NT2/D1 (cell line): ENCODE measurements at regions not wholly inside any gene's neighbourhood (a gene's known extent, or its start where the extent isn't known, plus 50 kb on each side); places are given as distances from the start of the nearest gene placed in this dataset.

Experiments
- DNase-seq: peaks from one replicate; pipeline ENCODE4 v3.0.0-alpha.2; 2011; ENCODE audit warnings: low read depth, low spot score
- H3K27me3 ChIP-seq: 2 replicates; pipeline ENCODE4 v1.6.0; 2011; ENCODE audit warnings: mild to moderate bottlenecking; ENCODE audit not compliant: insufficient read length, insufficient read depth
- H3K36me3 ChIP-seq: 2 replicates; pipeline ENCODE4 v1.6.1; 2011; ENCODE audit warnings: mild to moderate bottlenecking, low read length, mixed read lengths; ENCODE audit not compliant: insufficient read depth, insufficient read length
- H3K4me1 ChIP-seq: 2 replicates; pipeline ENCODE4 v1.5.1; 2011; ENCODE audit not compliant: insufficient read depth, insufficient read length
- H3K4me3 ChIP-seq: 2 replicates; pipeline ENCODE4 v1.5.1; 2011; ENCODE audit warnings: low read depth; ENCODE audit not compliant: insufficient read length
- H3K9ac ChIP-seq: 2 replicates; pipeline ENCODE4 v1.6.0; 2011; ENCODE audit warnings: low read depth; ENCODE audit not compliant: insufficient read length
- H3K9me3 ChIP-seq: 2 replicates; pipeline ENCODE4 v1.5.1; 2011; ENCODE audit warnings: mild to moderate bottlenecking, low read length; ENCODE audit not compliant: insufficient read depth
- SUZ12 ChIP-seq: IDR thresholded peaks from 2 replicates; pipeline ENCODE4 v1.6.1; 2011; ENCODE audit not compliant: insufficient read length, insufficient read depth; ENCODE audit errors: extremely low read depth
- YY1 ChIP-seq: IDR thresholded peaks from 2 replicates; pipeline ENCODE4 v1.6.1; 2011; ENCODE audit not compliant: insufficient read length, insufficient read depth
- ZNF274 ChIP-seq: IDR thresholded peaks from 2 replicates; pipeline ENCODE4 v1.6.1; 2011; ENCODE audit warnings: mild to moderate bottlenecking, low read depth, low read length

GRCh38 chr6:155684416-155685196 lies 229.0 kb upstream of the NOX3 start:
- no peak for DNase-seq
- Histone ChIP-seq H3K4me3 (no peak overlapping the region), H3K9ac (no peak overlapping the region)

DNA sequence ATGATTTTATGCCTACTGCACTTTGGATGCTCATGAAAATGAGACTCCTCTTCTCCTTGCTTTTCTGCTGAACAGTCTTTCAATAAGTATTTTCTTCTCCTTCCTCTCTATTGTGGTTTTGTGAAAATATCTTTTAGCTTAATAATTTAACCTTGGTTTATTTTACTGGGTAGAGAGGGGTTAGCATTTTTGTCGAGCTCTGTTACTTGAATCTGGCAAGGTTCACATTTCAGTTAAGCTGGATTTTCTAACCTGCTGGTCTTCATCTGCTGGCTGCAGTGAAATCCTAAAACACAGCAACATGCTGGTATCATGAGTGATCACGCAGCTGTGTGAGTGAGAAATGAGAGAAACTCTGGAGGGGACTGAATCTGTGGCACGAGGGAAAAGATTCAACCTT lies 222.7 kb upstream of the NOX3 start:
- H3K4me3 ChIP-seq = no peak overlapping the region
- H3K4me1 ChIP-seq = no peaks in the 10 kb centered on the region
- DNase-seq = no peak
- no peaks in the 10 kb centered on the region for H3K9me3 ChIP-seq
- no peak overlapping the region for H3K9ac ChIP-seq
- H3K27me3 ChIP-seq = no peaks in the 10 kb centered on the region
- H3K36me3 ChIP-seq = no peaks in the 10 kb centered on the region
- TF ChIP-seq ZNF274 = no peak
- no peak for TF ChIP-seq YY1
- TF ChIP-seq SUZ12 = no peak

More at GRCh38 chr6:155684416-155685196, 229.0 kb upstream of the NOX3 start:
- TF ChIP-seq SUZ12 (no peak), ZNF274 (no peak), YY1 (no peak)
- Histone ChIP-seq H3K4me1 (no peaks in the 10 kb centered on the region), H3K27me3 (no peaks in the 10 kb centered on the region), H3K9me3 (no peaks in the 10 kb centered on the region), H3K36me3 (no peaks in the 10 kb centered on the region)

DNA sequence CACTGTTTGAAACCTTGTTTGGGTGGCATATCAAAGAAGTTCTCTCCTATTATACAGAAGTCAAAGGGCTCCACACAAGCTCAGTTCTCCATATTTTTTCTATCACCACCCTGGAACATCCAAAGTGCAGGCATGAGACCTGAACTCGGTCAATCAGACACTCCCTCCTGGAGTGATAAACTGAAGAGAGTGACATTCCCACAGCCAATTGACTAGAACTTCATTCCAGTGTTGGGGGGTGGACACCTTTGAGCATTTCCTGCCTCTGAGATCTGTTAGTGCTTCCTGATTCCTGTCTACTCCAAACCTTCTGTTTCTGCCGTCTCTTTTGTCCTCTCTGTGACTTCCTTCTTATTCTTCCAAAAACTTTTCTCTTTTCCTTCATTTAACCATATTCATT lies 220.7 kb upstream of the NOX3 start:
- DNase-seq = no peak
- no peak overlapping the region for H3K4me3 ChIP-seq
- H3K27me3 ChIP-seq = no peaks in the 10 kb centered on the region
- H3K4me1 ChIP-seq = no peaks in the 10 kb centered on the region
- no peak overlapping the region for H3K9ac ChIP-seq
- no peak for TF ChIP-seq ZNF274
- TF ChIP-seq YY1 = no peak
- no peak for TF ChIP-seq SUZ12
- no peaks in the 10 kb centered on the region for H3K9me3 ChIP-seq
- no peaks in the 10 kb centered on the region for H3K36me3 ChIP-seq

GRCh38 chr6:155670655-155671054 lies 215.0 kb upstream of the NOX3 start:
- no peak for DNase-seq
- Histone ChIP-seq H3K9me3 (no peaks in the 10 kb centered on the region), H3K4me1 (no peaks in the 10 kb centered on the region), H3K27me3 (no peaks in the 10 kb centered on the region), H3K4me3 (no peak overlapping the region), H3K9ac (no peak overlapping the region), H3K36me3 (no peaks in the 10 kb centered on the region)
- TF ChIP-seq YY1 = no peak
- no peak for TF ChIP-seq SUZ12
- TF ChIP-seq ZNF274 = no peak

- no peak for TF ChIP-seq YY1
- TF ChIP-seq SUZ12 = no peak
- no peak for TF ChIP-seq ZNF274
- H3K4me1 ChIP-seq = no peaks in the 10 kb centered on the region
- H3K27me3 ChIP-seq = no peaks in the 10 kb centered on the region
- no peak overlapping the region for H3K4me3 ChIP-seq
- no peaks in the 10 kb centered on the region for H3K36me3 ChIP-seq
- no peaks in the 10 kb centered on the region for H3K9me3 ChIP-seq
- no peak overlapping the region for H3K9ac ChIP-seq
- no peak for DNase-seq
Observed at GRCh38 chr6:155660251-155660977, 204.8 kb upstream of the NOX3 start.

DNA sequence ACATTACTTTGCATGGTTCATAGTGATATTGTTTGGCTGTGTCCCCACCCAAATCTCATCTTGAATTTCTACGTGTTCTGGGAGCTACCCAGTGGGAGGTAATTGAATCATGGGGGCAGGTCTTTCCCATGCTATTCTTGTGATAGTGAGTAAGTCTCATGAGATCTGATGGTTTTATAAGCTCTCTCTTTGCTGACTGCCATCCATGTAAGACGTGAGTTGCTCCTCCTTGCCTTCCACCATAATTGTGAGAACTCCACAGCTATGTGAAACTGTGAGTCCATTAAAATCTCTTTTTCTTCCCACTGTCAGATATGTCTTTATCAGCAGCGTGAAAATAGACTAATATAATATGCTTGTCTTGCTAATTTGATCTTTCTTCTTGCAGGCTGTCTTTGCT lies 200.4 kb upstream of the NOX3 start:
- Histone ChIP-seq H3K36me3 (no peaks in the 10 kb centered on the region), H3K27me3 (no peaks in the 10 kb centered on the region), H3K4me1 (no peaks in the 10 kb centered on the region), H3K4me3 (no peak overlapping the region), H3K9me3 (no peaks in the 10 kb centered on the region), H3K9ac (no peak overlapping the region)
- TF ChIP-seq YY1 (no peak), SUZ12 (no peak), ZNF274 (no peak)
- DNase-seq = no peak

DNA sequence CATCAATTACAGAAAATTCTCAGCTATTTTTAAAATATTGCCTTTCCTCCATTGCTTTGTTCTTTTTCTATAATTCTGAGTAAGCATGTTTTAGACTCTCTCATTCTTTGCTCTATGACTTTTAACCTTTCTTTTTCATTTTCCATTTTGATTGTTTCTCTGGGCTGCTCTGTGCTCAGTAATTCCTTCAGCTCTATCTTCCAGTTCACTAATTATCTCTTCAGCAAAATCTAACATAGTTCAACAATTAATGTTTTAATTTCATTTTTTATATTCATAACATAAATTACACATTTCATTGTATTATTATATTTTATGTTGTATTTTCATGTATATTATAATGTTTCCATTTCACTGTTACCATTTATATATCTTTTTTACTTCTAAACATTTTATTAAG lies 198.8 kb upstream of the NOX3 start:
- Histone ChIP-seq H3K9ac (no peak overlapping the region), H3K4me1 (no peaks in the 10 kb centered on the region), H3K4me3 (no peak overlapping the region), H3K9me3 (no peaks in the 10 kb centered on the region), H3K27me3 (no peaks in the 10 kb centered on the region), H3K36me3 (no peaks in the 10 kb centered on the region)
- DNase-seq = no peak
- TF ChIP-seq SUZ12 (no peak), ZNF274 (no peak), YY1 (no peak)
